ENCODE measurements at regions not wholly inside any gene's neighbourhood (a gene's known extent, or its start where the extent isn't known, plus 50 kb on each side); places are given as distances from the start of the nearest gene placed in this dataset.

DNA sequence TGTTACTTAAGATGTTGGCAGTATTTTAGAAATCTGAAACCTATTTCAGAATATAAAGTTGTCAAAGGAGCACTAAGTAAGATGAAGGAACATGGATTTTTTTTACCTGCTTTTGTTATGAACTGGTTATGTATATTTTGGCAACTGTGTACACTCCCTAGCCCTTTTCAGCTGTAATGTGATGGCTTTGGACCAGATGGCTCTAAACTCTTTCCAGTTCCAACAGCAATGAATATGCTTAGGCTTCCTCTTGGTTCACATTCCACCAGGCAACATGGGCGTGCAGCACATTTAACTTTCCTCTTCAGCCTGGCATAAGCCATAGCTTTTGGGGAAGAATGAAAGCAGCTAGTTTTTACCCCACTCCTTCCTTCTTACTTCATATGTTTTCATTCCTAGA is 95.6 kb upstream of the ADAMTS5 start:
- TF ChIP-seq, protein P1, sequence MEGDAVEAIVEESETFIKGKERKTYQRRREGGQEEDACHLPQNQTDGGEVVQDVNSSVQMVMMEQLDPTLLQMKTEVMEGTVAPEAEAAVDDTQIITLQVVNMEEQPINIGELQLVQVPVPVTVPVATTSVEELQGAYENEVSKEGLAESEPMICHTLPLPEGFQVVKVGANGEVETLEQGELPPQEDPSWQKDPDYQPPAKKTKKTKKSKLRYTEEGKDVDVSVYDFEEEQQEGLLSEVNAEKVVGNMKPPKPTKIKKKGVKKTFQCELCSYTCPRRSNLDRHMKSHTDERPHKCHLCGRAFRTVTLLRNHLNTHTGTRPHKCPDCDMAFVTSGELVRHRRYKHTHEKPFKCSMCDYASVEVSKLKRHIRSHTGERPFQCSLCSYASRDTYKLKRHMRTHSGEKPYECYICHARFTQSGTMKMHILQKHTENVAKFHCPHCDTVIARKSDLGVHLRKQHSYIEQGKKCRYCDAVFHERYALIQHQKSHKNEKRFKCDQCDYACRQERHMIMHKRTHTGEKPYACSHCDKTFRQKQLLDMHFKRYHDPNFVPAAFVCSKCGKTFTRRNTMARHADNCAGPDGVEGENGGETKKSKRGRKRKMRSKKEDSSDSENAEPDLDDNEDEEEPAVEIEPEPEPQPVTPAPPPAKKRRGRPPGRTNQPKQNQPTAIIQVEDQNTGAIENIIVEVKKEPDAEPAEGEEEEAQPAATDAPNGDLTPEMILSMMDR (IDR thresholded peaks at IDR 0.05): no peak
- TF ChIP-seq POLR2AphosphoS5 (IDR thresholded peaks at IDR 0.05; ENCODE audit: insufficient read depth in 1 of 2, low read depth in 1 of 2): no peak

Data from vagina (tissue), 2 donors.